Thoracic aorta (tissue), 2 donors: ENCODE measurements at regions not wholly inside any gene's neighbourhood (a gene's known extent, or its start where the extent isn't known, plus 50 kb on each side); places are given as distances from the start of the nearest gene placed in this dataset.
A peak's percentile ranks its signal among the peaks of the same experiment; 100 is the strongest.

Experiments used
- ATAC-seq: fragments of 150-250 bp; one replicate; pipeline ENCODE4 v1.8.0; 2017; ENCODE audit warnings: low read depth; ENCODE audit not compliant: insufficient number of reproducible peaks, low FRiP score
- DNase-seq: peaks from one replicate; pipeline ENCODE4 v3.0.0-alpha.2; 2020; ENCODE audit warnings: low spot score
- H3K27ac ChIP-seq, 2 donors: fragments of 200-600 bp; sonication (generic); 1 replicate in 1 of 2; 2 replicates in 1 of 2; pipeline ENCODE4 v1.5.1; 2016; ENCODE audit warnings: mild to moderate bottlenecking in 2 of 2, moderate library complexity in 2 of 2
- H3K27me3 ChIP-seq: fragments of 200-600 bp; sonication (generic); replicated peaks from 2 replicates; pipeline ENCODE4 v1.6.0; 2016; ENCODE audit warnings: mild to moderate bottlenecking; ENCODE audit not compliant: insufficient read depth
- H3K36me3 ChIP-seq: fragments of 200-600 bp; sonication (generic); one replicate; pipeline ENCODE4 v1.5.1; 2016
- H3K4me1 ChIP-seq, 2 donors: fragments of 200-600 bp; sonication (generic); 1 replicate in 1 of 2; 2 replicates in 1 of 2; pipeline versions ENCODE4 v1.5.1 to v1.6.0; 2016; ENCODE audit warnings: low read depth in 2 of 2, mild to moderate bottlenecking in 1 of 2; ENCODE audit not compliant: control insufficient read depth in 1 of 2
- H3K4me3 ChIP-seq: fragments of 200-600 bp; sonication (generic); 2 replicates; pipeline ENCODE4 v1.5.1; 2016; ENCODE audit warnings: mild to moderate bottlenecking
- H3K9me3 ChIP-seq: fragments of 200-600 bp; sonication (generic); 2 replicates; pipeline ENCODE4 v1.5.1; 2016
- CTCF ChIP-seq: fragments of 200-600 bp; sonication (generic); IDR thresholded peaks from one replicate; pipeline ENCODE4 v1.5.1; 2019; ENCODE audit warnings: antibody characterized with exemption

DNA sequence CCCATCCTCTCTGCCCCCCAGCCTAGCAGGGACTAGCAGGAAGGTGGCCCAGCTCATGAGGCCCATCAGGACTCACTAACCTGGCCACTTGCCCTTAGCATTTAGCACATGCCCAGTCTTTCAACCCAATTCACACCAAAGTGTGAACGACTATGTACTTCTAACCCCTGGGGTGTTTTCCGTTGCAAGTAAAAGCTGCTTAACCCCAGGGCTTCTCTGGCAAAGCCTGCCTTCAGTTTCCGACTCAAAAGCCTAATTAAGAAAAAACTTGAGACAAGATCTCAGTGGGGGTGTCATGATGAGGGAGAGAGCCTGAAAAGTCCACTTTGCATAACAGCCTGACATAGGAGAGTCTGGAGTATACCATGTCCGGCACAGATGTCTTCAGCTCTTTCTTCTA lies 347.8 kb downstream of the MN1 start:
- no peak for TF ChIP-seq CTCF
- H3K27me3 ChIP-seq = no peaks in the 10 kb centered on the region
- H3K4me1 ChIP-seq = peaks cover under 1 to 12% of the 10 kb centered on the region in 2 donors
- no peak overlapping the region for H3K27ac ChIP-seq
- no peaks in the 10 kb centered on the region for H3K36me3 ChIP-seq
- no peak for DNase-seq
- no peak for ATAC-seq
- no peak overlapping the region for H3K4me3 ChIP-seq
- H3K9me3 ChIP-seq = no peaks in the 10 kb centered on the region

DNA sequence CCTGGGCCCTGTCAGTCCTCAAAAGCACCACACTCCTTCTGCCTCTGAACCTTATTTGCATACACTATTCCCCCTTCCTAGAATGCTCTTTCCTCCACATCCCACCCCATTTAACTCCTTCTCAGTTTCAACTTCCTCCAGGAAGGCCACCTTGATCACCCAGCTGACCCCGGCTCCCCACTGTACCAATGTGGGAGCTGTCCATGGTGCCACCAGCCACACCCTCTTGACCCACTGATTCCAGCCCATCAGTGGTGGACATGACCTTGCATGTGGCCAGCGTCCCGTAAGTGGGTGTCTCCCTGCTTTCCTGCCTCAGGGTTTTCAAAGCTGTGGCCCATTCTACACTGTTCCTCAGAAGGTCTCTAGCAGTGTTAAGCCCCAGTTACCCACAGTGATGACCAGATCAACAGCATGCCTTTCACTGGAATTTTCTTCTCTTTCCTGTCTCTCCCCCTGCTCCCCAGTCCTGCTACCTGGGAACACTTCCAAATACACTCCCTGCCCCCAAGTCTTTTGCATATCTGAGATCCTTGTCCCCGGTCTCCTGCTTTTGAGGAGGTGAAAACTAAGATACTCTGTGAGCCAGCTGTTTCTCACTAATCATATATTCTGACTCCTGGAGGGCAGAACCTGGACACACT lies 346.6 kb downstream of the MN1 start:
- no peak for TF ChIP-seq CTCF
- DNase-seq (no peak), ATAC-seq (no peak)
- Histone ChIP-seq H3K4me1 (peaks cover 13 to 24% of the 10 kb centered on the region in 2 donors), H3K36me3 (no peaks in the 10 kb centered on the region), H3K4me3 (no peak overlapping the region), H3K9me3 (no peaks in the 10 kb centered on the region), H3K27ac (no peak overlapping the region), H3K27me3 (no peaks in the 10 kb centered on the region)

- Histone ChIP-seq H3K4me1 (peaks cover 17 to 29% of the 10 kb centered on the region in 2 donors), H3K27ac (no peak overlapping the region), H3K36me3 (no peaks in the 10 kb centered on the region), H3K4me3 (no peak overlapping the region), H3K27me3 (peaks cover 3% of the 10 kb centered on the region), H3K9me3 (no peaks in the 10 kb centered on the region)
- DNase-seq = no peak
- no peak for TF ChIP-seq CTCF
- no peak for ATAC-seq
Measured at GRCh38 chr22:27455526-27455925, 346.0 kb downstream of the MN1 start.

- no peaks in the 10 kb centered on the region for H3K36me3 ChIP-seq
- ATAC-seq (no peak), DNase-seq (no peak)
- TF ChIP-seq CTCF = no peak
- peaks cover 3% of the 10 kb centered on the region for H3K27me3 ChIP-seq
- no peaks in the 10 kb centered on the region for H3K9me3 ChIP-seq
- H3K4me1 ChIP-seq = peaks cover 25 to 42% of the 10 kb centered on the region in 2 donors
- no peak overlapping the region for H3K4me3 ChIP-seq
- no peak overlapping the region for H3K27ac ChIP-seq
Measured at GRCh38 chr22:27456696-27457503, 344.7 kb downstream of the MN1 start.

DNA sequence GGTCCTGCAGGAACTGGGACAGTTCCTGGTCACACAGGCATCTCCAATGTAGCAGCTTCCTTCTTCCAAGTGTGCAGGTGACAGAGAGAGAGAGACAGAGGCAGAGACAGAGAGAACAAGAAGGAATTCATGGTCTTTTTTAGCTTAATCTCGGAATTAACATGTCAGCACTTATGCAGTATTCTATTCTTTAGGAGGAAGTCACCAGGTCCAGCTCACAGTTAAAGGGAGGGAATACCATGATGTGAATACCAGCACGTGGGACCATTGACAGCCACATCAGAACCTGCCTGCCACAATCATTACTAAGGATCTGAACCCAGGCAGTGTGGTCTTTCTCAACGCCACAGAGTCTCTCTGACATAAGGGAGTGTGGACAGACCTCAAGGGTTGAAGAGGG lies 341.6 kb downstream of the MN1 start:
- no peaks in the 10 kb centered on the region for H3K36me3 ChIP-seq
- DNase-seq (no peak), ATAC-seq (no peak)
- peak overlapping the region; percentile 43 to 77 for H3K27ac ChIP-seq
- TF ChIP-seq CTCF = no peak
- H3K9me3 ChIP-seq = no peaks in the 10 kb centered on the region
- H3K4me1 ChIP-seq = peaks cover 31 to 55% of the 10 kb centered on the region in 2 donors
- peak overlapping the region; percentile 23 for H3K4me3 ChIP-seq
- peaks cover 3% of the 10 kb centered on the region for H3K27me3 ChIP-seq
